NB4 (cell line): ENCODE measurements at regions not wholly inside any gene's neighbourhood (a gene's known extent, or its start where the extent isn't known, plus 50 kb on each side); places are given as distances from the start of the nearest gene placed in this dataset.
"Not testable (repeated sequence)": the region's sequence is repeated elsewhere in the genome, so short reads cannot be mapped to it uniquely, and the experiment has no call there.

Experiments
- DNase-seq: peaks from one replicate; pipeline ENCODE4 v3.0.0; 2010; ENCODE audit warnings: low read depth
- H3K4me3 ChIP-seq: one replicate; pipeline ENCODE4 v1.5.1; 2011; ENCODE audit warnings: mild to moderate bottlenecking, low read depth, low read length, moderate library complexity
- CTCF ChIP-seq: IDR thresholded peaks from one replicate; pipeline ENCODE4 v1.5.1; 2012; ENCODE audit warnings: low read depth, low read length
- MAX ChIP-seq: IDR thresholded peaks from 2 replicates; pipeline ENCODE4 v1.6.1; 2011; ENCODE audit warnings: low read depth, low read length
- MYC ChIP-seq: IDR thresholded peaks from 2 replicates; pipeline ENCODE4 v1.6.1; 2011; ENCODE audit warnings: low read depth, low read length
- POLR2A ChIP-seq: IDR thresholded peaks from 2 replicates; pipeline ENCODE4 v1.6.1; 2011; ENCODE audit warnings: mild to moderate bottlenecking; ENCODE audit not compliant: insufficient read length; ENCODE audit errors: extremely low read depth

GRCh38 chr5:2070787-2071186 is 188.1 kb upstream of the IRX4 start:
- peak; percentile 30 for DNase-seq
- not testable (repeated sequence) for H3K4me3 ChIP-seq

GRCh38 chr5:2068531-2068930 is 185.8 kb upstream of the IRX4 start:
- TF ChIP-seq CTCF = no peak
- no peak for TF ChIP-seq POLR2A
- TF ChIP-seq MYC = no peak
- no peak for TF ChIP-seq MAX
- H3K4me3 ChIP-seq = no peak overlapping the region
- DNase-seq = peak; percentile 26

More at GRCh38 chr5:2070787-2071186, 188.1 kb upstream of the IRX4 start:
- TF ChIP-seq CTCF = peak; percentile 13

- H3K4me3 ChIP-seq = no peak overlapping the region
- TF ChIP-seq MAX = no peak
- no peak for TF ChIP-seq POLR2A
- no peak for TF ChIP-seq MYC
- TF ChIP-seq CTCF = no peak
- DNase-seq = no peak
Measured at GRCh38 chr5:2066373-2066772, 183.6 kb upstream of the IRX4 start.

GRCh38 chr5:2063380-2063779 is 180.7 kb upstream of the IRX4 start:
- not testable (repeated sequence) for H3K4me3 ChIP-seq, DNase-seq

GRCh38 chr5:2052687-2053086 is 170.0 kb upstream of the IRX4 start:
- H3K4me3 ChIP-seq = no peak overlapping the region
- TF ChIP-seq POLR2A (no peak), CTCF (no peak), MYC (no peak), MAX (no peak)
- DNase-seq = no peak

GRCh38 chr5:2049876-2050275 is 167.2 kb upstream of the IRX4 start:
- H3K4me3 ChIP-seq = no peak overlapping the region

More at GRCh38 chr5:2049876-2050275, 167.2 kb upstream of the IRX4 start:
- no peak for TF ChIP-seq POLR2A
- TF ChIP-seq MAX = no peak
- TF ChIP-seq MYC = no peak
- TF ChIP-seq CTCF = no peak
- DNase-seq = no peak
